ENCODE measurements at regions not wholly inside any gene's neighbourhood (a gene's known extent, or its start where the extent isn't known, plus 50 kb on each side); places are given as distances from the start of the nearest gene placed in this dataset.
"Not testable (repeated sequence)": the region's sequence is repeated elsewhere in the genome, so short reads cannot be mapped to it uniquely, and the experiment has no call there.

GRCh38 chr14:40053416-40053815, 621.2 kb upstream of the FBXO33 start:
- Histone ChIP-seq H3K9me3 (ENCODE audit: control insufficient read depth in 1 of 2, low read length in 2 of 2) (no peaks in the 10 kb centered on the region), H3K4me1 (ENCODE audit: insufficient read depth, low read length) (no peaks in the 10 kb centered on the region), H3K36me3 (ENCODE audit: insufficient read depth, low read length) (no peaks in the 10 kb centered on the region), H3K27ac (ENCODE audit: low read depth, low read length) (no peak overlapping the region), H3K27me3 (ENCODE audit: insufficient read depth, low read length) (no peaks in the 10 kb centered on the region), H3K4me3 (ENCODE audit: low read length in 2 of 2) (no peak overlapping the region)
- Mint-ChIP-seq H3K27ac (no peak overlapping the region), H3K9me3 (no peaks in the 10 kb centered on the region), H3K36me3 (no peaks in the 10 kb centered on the region), H3K27me3 (no peaks in the 10 kb centered on the region), H3K4me1 (no peaks in the 10 kb centered on the region), H3K4me3 (no peak overlapping the region)
- CTCF ChIA-PET (ENCODE audit: partially characterized antibody) = no interaction called here
- POLR2A ChIA-PET (ENCODE audit: partially characterized antibody) = no interaction called here
- intact Hi-C loops (cut with micrococcal nuclease) = no loop called here
- DNase-seq = no peak

- Histone ChIP-seq H3K4me1 (ENCODE audit: insufficient read depth, low read length) (no peaks in the 10 kb centered on the region), H3K36me3 (ENCODE audit: insufficient read depth, low read length) (no peaks in the 10 kb centered on the region), H3K4me3 (ENCODE audit: low read length in 2 of 2) (no peak overlapping the region), H3K9me3 (ENCODE audit: control insufficient read depth in 1 of 2, low read length in 2 of 2) (no peaks in the 10 kb centered on the region), H3K27ac (ENCODE audit: low read depth, low read length) (no peak overlapping the region), H3K27me3 (ENCODE audit: insufficient read depth, low read length) (no peaks in the 10 kb centered on the region)
- H3K27me3 Mint-ChIP-seq = no peaks in the 10 kb centered on the region
- no peak for DNase-seq
- H3K4me3 Mint-ChIP-seq = no peak overlapping the region
- ChIA-PET CTCF (ENCODE audit: partially characterized antibody) (no interaction called here), POLR2A (ENCODE audit: partially characterized antibody) (no interaction called here)
- no peaks in the 10 kb centered on the region for H3K4me1 Mint-ChIP-seq
- H3K27ac Mint-ChIP-seq = no peak overlapping the region
- H3K36me3 Mint-ChIP-seq = no peaks in the 10 kb centered on the region
- H3K9me3 Mint-ChIP-seq = peaks cover 0 to 12% (median 3%) of the 10 kb centered on the region in 8 donors
- intact Hi-C loops (cut with micrococcal nuclease) = no loop called here
Measured at GRCh38 chr14:40028991-40029390, 596.8 kb upstream of the FBXO33 start.

- CTCF ChIA-PET (ENCODE audit: partially characterized antibody) = no interaction called here
- Mint-ChIP-seq H3K36me3 (no peaks in the 10 kb centered on the region), H3K4me1 (no peaks in the 10 kb centered on the region), H3K27me3 (no peaks in the 10 kb centered on the region), H3K4me3 (no peak overlapping the region), H3K9me3 (peaks cover 0 to 10% (median 2%) of the 10 kb centered on the region in 8 donors), H3K27ac (no peak overlapping the region)
- Histone ChIP-seq H3K27ac (ENCODE audit: low read depth, low read length) (no peak overlapping the region), H3K4me3 (ENCODE audit: low read length in 2 of 2) (no peak overlapping the region), H3K4me1 (ENCODE audit: insufficient read depth, low read length) (no peaks in the 10 kb centered on the region), H3K9me3 (ENCODE audit: control insufficient read depth in 1 of 2, low read length in 2 of 2) (no peaks in the 10 kb centered on the region), H3K36me3 (ENCODE audit: insufficient read depth, low read length) (no peaks in the 10 kb centered on the region), H3K27me3 (ENCODE audit: insufficient read depth, low read length) (no peaks in the 10 kb centered on the region)
- no peak for DNase-seq
- POLR2A ChIA-PET (ENCODE audit: partially characterized antibody) = no interaction called here
- intact Hi-C loops (cut with micrococcal nuclease) = no loop called here
Measured at GRCh38 chr14:40025101-40025500, 592.9 kb upstream of the FBXO33 start.

GRCh38 chr14:40010961-40011360, 578.7 kb upstream of the FBXO33 start:
- Mint-ChIP-seq H3K4me1 (no peaks in the 10 kb centered on the region), H3K4me3 (no peak overlapping the region), H3K27ac (no peak overlapping the region), H3K36me3 (no peaks in the 10 kb centered on the region), H3K9me3 (peaks cover 0 to 13% (median 5%) of the 10 kb centered on the region in 8 donors), H3K27me3 (no peaks in the 10 kb centered on the region)
- Histone ChIP-seq H3K27ac (ENCODE audit: low read depth, low read length) (no peak overlapping the region), H3K4me1 (ENCODE audit: insufficient read depth, low read length) (no peaks in the 10 kb centered on the region), H3K4me3 (ENCODE audit: low read length in 2 of 2) (no peak overlapping the region), H3K27me3 (ENCODE audit: insufficient read depth, low read length) (no peaks in the 10 kb centered on the region), H3K36me3 (ENCODE audit: insufficient read depth, low read length) (no peaks in the 10 kb centered on the region), H3K9me3 (ENCODE audit: control insufficient read depth in 1 of 2, low read length in 2 of 2) (no peaks in the 10 kb centered on the region)
- CTCF ChIA-PET (ENCODE audit: partially characterized antibody) = no interaction called here
- DNase-seq = no peak
- POLR2A ChIA-PET (ENCODE audit: partially characterized antibody) = no interaction called here
- intact Hi-C loops (cut with micrococcal nuclease) = no loop called here

- no peak for DNase-seq
- H3K9me3 Mint-ChIP-seq = peaks cover 0 to 14% (median 5%) of the 10 kb centered on the region in 8 donors
- intact Hi-C loops (cut with micrococcal nuclease) = no loop called here
- no peaks in the 10 kb centered on the region for H3K27me3 Mint-ChIP-seq
- no peaks in the 10 kb centered on the region for H3K9me3 ChIP-seq (ENCODE audit: control insufficient read depth in 1 of 2, low read length in 2 of 2)
- H3K36me3 Mint-ChIP-seq = no peaks in the 10 kb centered on the region
- no peaks in the 10 kb centered on the region for H3K4me1 Mint-ChIP-seq
- CTCF ChIA-PET (ENCODE audit: partially characterized antibody) = no interaction called here
- no peaks in the 10 kb centered on the region for H3K4me1 ChIP-seq (ENCODE audit: insufficient read depth, low read length)
- H3K27me3 ChIP-seq (ENCODE audit: insufficient read depth, low read length) = no peaks in the 10 kb centered on the region
- POLR2A ChIA-PET (ENCODE audit: partially characterized antibody) = no interaction called here
- H3K36me3 ChIP-seq (ENCODE audit: insufficient read depth, low read length) = no peaks in the 10 kb centered on the region
- no peak overlapping the region for H3K4me3 Mint-ChIP-seq
- no peak overlapping the region for H3K4me3 ChIP-seq (ENCODE audit: low read length in 2 of 2)
- H3K27ac Mint-ChIP-seq = no peak overlapping the region
- no peak overlapping the region for H3K27ac ChIP-seq (ENCODE audit: low read depth, low read length)
Measured at GRCh38 chr14:40009771-40010170, 577.5 kb upstream of the FBXO33 start.

GRCh38 chr14:40008345-40008744, 576.1 kb upstream of the FBXO33 start:
- H3K36me3 ChIP-seq (ENCODE audit: insufficient read depth, low read length); POLR2A ChIA-PET (ENCODE audit: partially characterized antibody); DNase-seq; H3K27ac ChIP-seq (ENCODE audit: low read depth, low read length); H3K4me1 ChIP-seq (ENCODE audit: insufficient read depth, low read length); H3K36me3 Mint-ChIP-seq; CTCF ChIA-PET (ENCODE audit: partially characterized antibody); intact Hi-C loops (cut with micrococcal nuclease); H3K9me3 ChIP-seq (ENCODE audit: control insufficient read depth in 1 of 2, low read length in 2 of 2); H3K4me3 Mint-ChIP-seq; H3K27me3 ChIP-seq (ENCODE audit: insufficient read depth, low read length); H3K27ac Mint-ChIP-seq; H3K4me3 ChIP-seq (ENCODE audit: low read length in 2 of 2); H3K4me1 Mint-ChIP-seq; H3K27me3 Mint-ChIP-seq: not testable (repeated sequence)
- H3K9me3 Mint-ChIP-seq = peaks cover 0 to 14% (median 5%) of the 10 kb centered on the region in 8 donors

- no peaks in the 10 kb centered on the region for H3K36me3 ChIP-seq (ENCODE audit: insufficient read depth, low read length)
- H3K4me3 Mint-ChIP-seq = no peak overlapping the region
- H3K27me3 ChIP-seq (ENCODE audit: insufficient read depth, low read length) = no peaks in the 10 kb centered on the region
- intact Hi-C loops (cut with micrococcal nuclease) = no loop called here
- H3K9me3 Mint-ChIP-seq = peaks cover 0 to 10% (median 3%) of the 10 kb centered on the region in 8 donors
- POLR2A ChIA-PET (ENCODE audit: partially characterized antibody) = no interaction called here
- no peak overlapping the region for H3K4me3 ChIP-seq (ENCODE audit: low read length in 2 of 2)
- CTCF ChIA-PET (ENCODE audit: partially characterized antibody) = no interaction called here
- no peaks in the 10 kb centered on the region for H3K36me3 Mint-ChIP-seq
- no peaks in the 10 kb centered on the region for H3K4me1 ChIP-seq (ENCODE audit: insufficient read depth, low read length)
- no peak overlapping the region for H3K27ac Mint-ChIP-seq
- no peak for DNase-seq
- H3K27ac ChIP-seq (ENCODE audit: low read depth, low read length) = no peak overlapping the region
- no peaks in the 10 kb centered on the region for H3K4me1 Mint-ChIP-seq
- H3K9me3 ChIP-seq (ENCODE audit: control insufficient read depth in 1 of 2, low read length in 2 of 2) = no peaks in the 10 kb centered on the region
- H3K27me3 Mint-ChIP-seq = no peaks in the 10 kb centered on the region
Measured at GRCh38 chr14:40004871-40005500, 572.8 kb upstream of the FBXO33 start.

GRCh38 chr14:40003773-40004172, 571.5 kb upstream of the FBXO33 start:
- H3K9me3 Mint-ChIP-seq = peaks cover 0 to 6% (median under 1%) of the 10 kb centered on the region in 8 donors

More at GRCh38 chr14:40003773-40004172, 571.5 kb upstream of the FBXO33 start:
- Mint-ChIP-seq H3K36me3 (no peaks in the 10 kb centered on the region), H3K4me3 (no peak overlapping the region), H3K27me3 (no peaks in the 10 kb centered on the region), H3K4me1 (no peaks in the 10 kb centered on the region), H3K27ac (no peak overlapping the region)
- POLR2A ChIA-PET (ENCODE audit: partially characterized antibody) = no interaction called here
- no peak overlapping the region for H3K27ac ChIP-seq (ENCODE audit: low read depth, low read length)
- no peak overlapping the region for H3K4me3 ChIP-seq (ENCODE audit: low read length in 2 of 2)
- intact Hi-C loops (cut with micrococcal nuclease) = no loop called here
- no peaks in the 10 kb centered on the region for H3K36me3 ChIP-seq (ENCODE audit: insufficient read depth, low read length)
- no peaks in the 10 kb centered on the region for H3K27me3 ChIP-seq (ENCODE audit: insufficient read depth, low read length)
- H3K4me1 ChIP-seq (ENCODE audit: insufficient read depth, low read length) = no peaks in the 10 kb centered on the region
- CTCF ChIA-PET (ENCODE audit: partially characterized antibody) = no interaction called here
- no peaks in the 10 kb centered on the region for H3K9me3 ChIP-seq (ENCODE audit: control insufficient read depth in 1 of 2, low read length in 2 of 2)
- DNase-seq = no peak

All from CD4-positive, alpha-beta memory T cell (primary cell).